Caki2 (cell line): ENCODE measurements at regions not wholly inside any gene's neighbourhood (a gene's known extent, or its start where the extent isn't known, plus 50 kb on each side); places are given as distances from the start of the nearest gene placed in this dataset.

Experiments
- DNase-seq: peaks from one replicate; pipeline ENCODE4 v3.0.0-alpha.2; 2015; ENCODE audit warnings: low read depth
- in situ Hi-C: cut with HindIII; loops from 2 replicates; pipeline ENCODE4 v1.10.0; 2016; ENCODE audit warnings: low sequenced_read_pairs, low pct_unique_long_range_greater_than_20kb, mixed read lengths

GRCh38 chr4:110914791-110915190, 291.9 kb upstream of the PITX2 start:
- no peak for DNase-seq
- in situ Hi-C loops = no loop called here

GRCh38 chr4:110915301-110915700, 292.4 kb upstream of the PITX2 start:
- DNase-seq = no peak
- in situ Hi-C loops = no loop called here

GRCh38 chr4:110916505-110916904, 293.6 kb upstream of the PITX2 start:
- in situ Hi-C loops = no loop called here
- DNase-seq = no peak

- DNase-seq = no peak
- in situ Hi-C loops = no loop called here
These were observed 295.0 kb upstream of the PITX2 start for GRCh38 chr4:110917835-110918234.

- in situ Hi-C loops = no loop called here
- no peak for DNase-seq
These were observed 298.1 kb upstream of the PITX2 start for GRCh38 chr4:110920990-110921389.

GRCh38 chr4:110924761-110925160, 301.9 kb upstream of the PITX2 start:
- in situ Hi-C loops = no loop called here

GRCh38 chr4:110926841-110927400, 304.0 kb upstream of the PITX2 start:
- no peak for DNase-seq
- in situ Hi-C loops = no loop called here

More at GRCh38 chr4:110924761-110925160, 301.9 kb upstream of the PITX2 start:
- DNase-seq = no peak

- no peak for DNase-seq
- in situ Hi-C loops = no loop called here
These were observed 310.5 kb upstream of the PITX2 start for GRCh38 chr4:110933341-110933740.

GRCh38 chr4:110944501-110944900, 321.6 kb upstream of the PITX2 start:
- no peak for DNase-seq
- in situ Hi-C loops = no loop called here

GRCh38 chr4:110945600-110945999, 322.7 kb upstream of the PITX2 start:
- DNase-seq = no peak
- in situ Hi-C loops = no loop called here

- DNase-seq = no peak
- in situ Hi-C loops = no loop called here
These were observed 326.7 kb upstream of the PITX2 start for GRCh38 chr4:110949542-110949941.

- in situ Hi-C loops = no loop called here
- DNase-seq = no peak
These were observed 327.9 kb upstream of the PITX2 start for GRCh38 chr4:110950731-110951130.

- in situ Hi-C loops = no loop called here
- DNase-seq = no peak
These were observed 330.3 kb upstream of the PITX2 start for GRCh38 chr4:110953191-110953590.

GRCh38 chr4:110953898-110954297, 331.0 kb upstream of the PITX2 start:
- in situ Hi-C loops = no loop called here
- DNase-seq = no peak

- no peak for DNase-seq
- in situ Hi-C loops = no loop called here
These were observed 332.9 kb upstream of the PITX2 start for GRCh38 chr4:110955748-110956147.

- DNase-seq = peak; percentile 12
These were observed 336.3 kb upstream of the PITX2 start for GRCh38 chr4:110959041-110959643.

GRCh38 chr4:110961066-110961465, 338.2 kb upstream of the PITX2 start:
- in situ Hi-C loops = no loop called here
- no peak for DNase-seq

More at GRCh38 chr4:110959041-110959643, 336.3 kb upstream of the PITX2 start:
- in situ Hi-C loops = no loop called here

- no peak for DNase-seq
- in situ Hi-C loops = no loop called here
These were observed 339.7 kb upstream of the PITX2 start for GRCh38 chr4:110962616-110963015.

- in situ Hi-C loops = no loop called here
- DNase-seq = no peak
These were observed 340.9 kb upstream of the PITX2 start for GRCh38 chr4:110963662-110964280.

- in situ Hi-C loops = no loop called here
- no peak for DNase-seq
These were observed 345.1 kb upstream of the PITX2 start for GRCh38 chr4:110967936-110968335.
